ENCODE measurements at regions not wholly inside any gene's neighbourhood (a gene's known extent, or its start where the extent isn't known, plus 50 kb on each side); places are given as distances from the start of the nearest gene placed in this dataset.

GRCh38 chr7:53638517-53638916, 603.1 kb downstream of the POM121L12 start:
- H3K27ac ChIP-seq (ENCODE audit: low read length), result no peak overlapping the region
- H3K4me1 ChIP-seq (ENCODE audit: control insufficient read depth, insufficient read depth, low read length), result no peaks in the 10 kb centered on the region
- no peaks in the 10 kb centered on the region for H3K27me3 ChIP-seq (ENCODE audit: control insufficient read depth, insufficient read depth, low read length)
- no peaks in the 10 kb centered on the region for H3K9me3 ChIP-seq (ENCODE audit: control insufficient read depth, low read depth, low read length)
- no peak overlapping the region for H3K4me3 ChIP-seq (ENCODE audit: low read length)
- DNase-seq, result no peak
- H3K36me3 ChIP-seq (ENCODE audit: control insufficient read depth, insufficient read depth, low read length), result no peaks in the 10 kb centered on the region

- Histone ChIP-seq H3K4me3 (ENCODE audit: low read length) (no peak overlapping the region), H3K4me1 (ENCODE audit: control insufficient read depth, insufficient read depth, low read length) (no peaks in the 10 kb centered on the region), H3K27ac (ENCODE audit: low read length) (no peak overlapping the region), H3K27me3 (ENCODE audit: control insufficient read depth, insufficient read depth, low read length) (no peaks in the 10 kb centered on the region), H3K9me3 (ENCODE audit: control insufficient read depth, low read depth, low read length) (peaks cover 3% of the 10 kb centered on the region), H3K36me3 (ENCODE audit: control insufficient read depth, insufficient read depth, low read length) (no peaks in the 10 kb centered on the region)
- no peak for DNase-seq
These were observed 605.7 kb downstream of the POM121L12 start for GRCh38 chr7:53641091-53641490.

- Histone ChIP-seq H3K9me3 (ENCODE audit: control insufficient read depth, low read depth, low read length) (peaks cover 4% of the 10 kb centered on the region), H3K36me3 (ENCODE audit: control insufficient read depth, insufficient read depth, low read length) (no peaks in the 10 kb centered on the region), H3K4me1 (ENCODE audit: control insufficient read depth, insufficient read depth, low read length) (no peaks in the 10 kb centered on the region), H3K27me3 (ENCODE audit: control insufficient read depth, insufficient read depth, low read length) (no peaks in the 10 kb centered on the region), H3K4me3 (ENCODE audit: low read length) (no peak overlapping the region), H3K27ac (ENCODE audit: low read length) (no peak overlapping the region)
- no peak for DNase-seq
- no CpG with 5 or more reads among the region's 4 CpGs for WGBS (ENCODE audit: insufficient coverage, low lambda C conversion rate)
These were observed 606.9 kb downstream of the POM121L12 start for GRCh38 chr7:53642361-53642760.

- no peak overlapping the region for H3K4me3 ChIP-seq (ENCODE audit: low read length)
- no peaks in the 10 kb centered on the region for H3K27me3 ChIP-seq (ENCODE audit: control insufficient read depth, insufficient read depth, low read length)
- no peak for DNase-seq
- no peaks in the 10 kb centered on the region for H3K4me1 ChIP-seq (ENCODE audit: control insufficient read depth, insufficient read depth, low read length)
- WGBS (ENCODE audit: insufficient coverage, low lambda C conversion rate), result no CpG with 5 or more reads among the region's 2 CpGs
- no peak overlapping the region for H3K27ac ChIP-seq (ENCODE audit: low read length)
- peaks cover 4% of the 10 kb centered on the region for H3K9me3 ChIP-seq (ENCODE audit: control insufficient read depth, low read depth, low read length)
- H3K36me3 ChIP-seq (ENCODE audit: control insufficient read depth, insufficient read depth, low read length), result no peaks in the 10 kb centered on the region
These were observed 607.4 kb downstream of the POM121L12 start for GRCh38 chr7:53642866-53643265.

- no peak overlapping the region for H3K27ac ChIP-seq (ENCODE audit: low read length)
- 100% methylated on average over 1 of the region's 1 CpG for WGBS (ENCODE audit: insufficient coverage, low lambda C conversion rate)
- no peaks in the 10 kb centered on the region for H3K4me1 ChIP-seq (ENCODE audit: control insufficient read depth, insufficient read depth, low read length)
- no peak for DNase-seq
- no peak overlapping the region for H3K4me3 ChIP-seq (ENCODE audit: low read length)
- no peaks in the 10 kb centered on the region for H3K36me3 ChIP-seq (ENCODE audit: control insufficient read depth, insufficient read depth, low read length)
- no peaks in the 10 kb centered on the region for H3K27me3 ChIP-seq (ENCODE audit: control insufficient read depth, insufficient read depth, low read length)
- H3K9me3 ChIP-seq (ENCODE audit: control insufficient read depth, low read depth, low read length), result no peaks in the 10 kb centered on the region
These were observed 621.4 kb downstream of the POM121L12 start for GRCh38 chr7:53656881-53657280.

- DNase-seq, result no peak
- no CpG with 5 or more reads among the region's 1 CpG for WGBS (ENCODE audit: insufficient coverage, low lambda C conversion rate)
- Histone ChIP-seq H3K4me1 (ENCODE audit: control insufficient read depth, insufficient read depth, low read length) (no peaks in the 10 kb centered on the region), H3K9me3 (ENCODE audit: control insufficient read depth, low read depth, low read length) (no peaks in the 10 kb centered on the region), H3K27ac (ENCODE audit: low read length) (no peak overlapping the region), H3K27me3 (ENCODE audit: control insufficient read depth, insufficient read depth, low read length) (no peaks in the 10 kb centered on the region), H3K4me3 (ENCODE audit: low read length) (no peak overlapping the region), H3K36me3 (ENCODE audit: control insufficient read depth, insufficient read depth, low read length) (no peaks in the 10 kb centered on the region)
These were observed 622.2 kb downstream of the POM121L12 start for GRCh38 chr7:53657586-53657985.

GRCh38 chr7:53658951-53659350, 623.5 kb downstream of the POM121L12 start:
- Histone ChIP-seq H3K36me3 (ENCODE audit: control insufficient read depth, insufficient read depth, low read length) (no peaks in the 10 kb centered on the region), H3K4me1 (ENCODE audit: control insufficient read depth, insufficient read depth, low read length) (no peaks in the 10 kb centered on the region), H3K4me3 (ENCODE audit: low read length) (no peak overlapping the region), H3K27me3 (ENCODE audit: control insufficient read depth, insufficient read depth, low read length) (no peaks in the 10 kb centered on the region), H3K27ac (ENCODE audit: low read length) (no peak overlapping the region), H3K9me3 (ENCODE audit: control insufficient read depth, low read depth, low read length) (peaks cover 3% of the 10 kb centered on the region)
- no peak for DNase-seq
- 100% methylated on average over 1 of the region's 3 CpGs for WGBS (ENCODE audit: insufficient coverage, low lambda C conversion rate)

GRCh38 chr7:53661645-53662217, 626.3 kb downstream of the POM121L12 start:
- Histone ChIP-seq H3K27ac (ENCODE audit: low read length) (no peak overlapping the region), H3K9me3 (ENCODE audit: control insufficient read depth, low read depth, low read length) (peaks cover 3% of the 10 kb centered on the region), H3K27me3 (ENCODE audit: control insufficient read depth, insufficient read depth, low read length) (no peaks in the 10 kb centered on the region), H3K4me1 (ENCODE audit: control insufficient read depth, insufficient read depth, low read length) (no peaks in the 10 kb centered on the region), H3K4me3 (ENCODE audit: low read length) (no peak overlapping the region), H3K36me3 (ENCODE audit: control insufficient read depth, insufficient read depth, low read length) (no peaks in the 10 kb centered on the region)
- WGBS (ENCODE audit: insufficient coverage, low lambda C conversion rate), result 89% methylated on average over 3 of the region's 4 CpGs
- DNase-seq, result no peak

GRCh38 chr7:53672681-53673080, 637.2 kb downstream of the POM121L12 start:
- WGBS (ENCODE audit: insufficient coverage, low lambda C conversion rate), result 91% methylated on average over 1 of the region's 1 CpG

GRCh38 chr7:53675835-53676234, 640.4 kb downstream of the POM121L12 start:
- Histone ChIP-seq H3K36me3 (ENCODE audit: control insufficient read depth, insufficient read depth, low read length) (no peaks in the 10 kb centered on the region), H3K4me1 (ENCODE audit: control insufficient read depth, insufficient read depth, low read length) (no peaks in the 10 kb centered on the region), H3K27ac (ENCODE audit: low read length) (no peak overlapping the region), H3K9me3 (ENCODE audit: control insufficient read depth, low read depth, low read length) (no peaks in the 10 kb centered on the region), H3K27me3 (ENCODE audit: control insufficient read depth, insufficient read depth, low read length) (no peaks in the 10 kb centered on the region), H3K4me3 (ENCODE audit: low read length) (no peak overlapping the region)
- WGBS (ENCODE audit: insufficient coverage, low lambda C conversion rate), result 100% methylated on average over 1 of the region's 1 CpG
- DNase-seq, result no peak

More at GRCh38 chr7:53672681-53673080, 637.2 kb downstream of the POM121L12 start:
- Histone ChIP-seq H3K27me3 (ENCODE audit: control insufficient read depth, insufficient read depth, low read length) (no peaks in the 10 kb centered on the region), H3K9me3 (ENCODE audit: control insufficient read depth, low read depth, low read length) (no peaks in the 10 kb centered on the region), H3K27ac (ENCODE audit: low read length) (no peak overlapping the region), H3K4me3 (ENCODE audit: low read length) (no peak overlapping the region), H3K4me1 (ENCODE audit: control insufficient read depth, insufficient read depth, low read length) (no peaks in the 10 kb centered on the region), H3K36me3 (ENCODE audit: control insufficient read depth, insufficient read depth, low read length) (no peaks in the 10 kb centered on the region)
- no peak for DNase-seq

- no peak for DNase-seq
- no CpG with 5 or more reads among the region's 3 CpGs for WGBS (ENCODE audit: insufficient coverage, low lambda C conversion rate)
- Histone ChIP-seq H3K9me3 (ENCODE audit: control insufficient read depth, low read depth, low read length) (no peaks in the 10 kb centered on the region), H3K4me1 (ENCODE audit: control insufficient read depth, insufficient read depth, low read length) (no peaks in the 10 kb centered on the region), H3K27me3 (ENCODE audit: control insufficient read depth, insufficient read depth, low read length) (no peaks in the 10 kb centered on the region), H3K4me3 (ENCODE audit: low read length) (no peak overlapping the region), H3K36me3 (ENCODE audit: control insufficient read depth, insufficient read depth, low read length) (no peaks in the 10 kb centered on the region), H3K27ac (ENCODE audit: low read length) (no peak overlapping the region)
These were observed 649.3 kb downstream of the POM121L12 start for GRCh38 chr7:53684693-53685092.
